GM23338 (cell line): ENCODE measurements at regions not wholly inside any gene's neighbourhood (a gene's known extent, or its start where the extent isn't known, plus 50 kb on each side); places are given as distances from the start of the nearest gene placed in this dataset.

Experiments
- ATAC-seq: fragments of 200-7000 bp; cut with Tn5 transposase; 3 replicates; pipeline ENCODE4 v1.9.1; 2020
- DNase-seq: peaks from one replicate; pipeline ENCODE4 v3.0.0-alpha.2; 2015; ENCODE audit warnings: low spot score
- H2AFZ ChIP-seq: fragments of 200-600 bp; sonication (generic); 2 replicates; pipeline ENCODE4 v1.8.0; 2016; ENCODE audit warnings: antibody characterized with exemption, mild to moderate bottlenecking, moderate library complexity
- H3F3A ChIP-seq: fragments of 200-600 bp; sonication (generic); replicated peaks from 2 replicates; pipeline ENCODE4 v1.8.0; 2017; ENCODE audit warnings: antibody characterized with exemption, mixed run types, low read depth
- H3K27ac ChIP-seq: fragments of 200-600 bp; sonication (generic); 2 replicates; pipeline ENCODE4 v1.6.1; 2016; ENCODE audit warnings: low read depth
- H3K27me3 ChIP-seq: fragments of 200-600 bp; sonication (generic); 2 replicates; pipeline ENCODE4 v1.8.0; 2016; ENCODE audit warnings: mild to moderate bottlenecking, mixed run types, moderate library complexity; ENCODE audit not compliant: insufficient read depth
- H3K36me3 ChIP-seq: fragments of 200-600 bp; sonication (generic); 2 replicates; pipeline ENCODE4 v1.8.0; 2016; ENCODE audit warnings: mild to moderate bottlenecking; ENCODE audit not compliant: insufficient read depth
- H3K4me1 ChIP-seq: fragments of 200-600 bp; sonication (generic); 2 replicates; pipeline ENCODE4 v1.8.0; 2016; ENCODE audit warnings: mild to moderate bottlenecking, moderate library complexity; ENCODE audit not compliant: insufficient read depth
- H3K4me2 ChIP-seq: fragments of 200-600 bp; sonication (generic); 2 replicates; pipeline ENCODE4 v1.7.1; 2017; ENCODE audit warnings: mixed run types
- H3K4me3 ChIP-seq: fragments of 200-600 bp; sonication (generic); 2 replicates; pipeline ENCODE4 v1.6.1; 2016; ENCODE audit warnings: mixed run types
- H3K79me2 ChIP-seq: fragments of 200-600 bp; sonication (generic); replicated peaks from 2 replicates; pipeline ENCODE4 v1.8.0; 2017; ENCODE audit warnings: mild to moderate bottlenecking; ENCODE audit not compliant: insufficient read depth
- H3K9me2 ChIP-seq: fragments of 200-600 bp; sonication (generic); 2 replicates; pipeline ENCODE4 v1.8.0; 2017; ENCODE audit not compliant: insufficient read depth
- H4K20me1 ChIP-seq: fragments of 200-600 bp; sonication (generic); replicated peaks from 2 replicates; pipeline ENCODE4 v1.8.0; 2017; ENCODE audit warnings: mild to moderate bottlenecking; ENCODE audit not compliant: insufficient read depth
- H3K27ac Mint-ChIP-seq: 2 replicates; pipeline ENCODE4 v1.8.0; 2020; ENCODE audit warnings: inconsistent platforms, mild to moderate bottlenecking, moderate library complexity, mixed read lengths
- H3K27me3 Mint-ChIP-seq: 3 replicates; pipeline ENCODE4 v1.8.0; 2022; ENCODE audit warnings: low read depth, mild to moderate bottlenecking, moderate library complexity, mixed read lengths, inconsistent platforms; ENCODE audit not compliant: insufficient read depth, poor library complexity
- H3K36me3 Mint-ChIP-seq: 3 replicates; pipeline ENCODE4 v1.8.0; 2021; ENCODE audit warnings: low read depth, mild to moderate bottlenecking, inconsistent platforms, moderate library complexity, mixed read lengths
- H3K4me1 Mint-ChIP-seq: 3 replicates; pipeline ENCODE4 v1.8.0; 2020; ENCODE audit warnings: mild to moderate bottlenecking, inconsistent platforms, mixed read lengths
- H3K4me3 Mint-ChIP-seq: 3 replicates; pipeline ENCODE4 v1.8.0; 2021; ENCODE audit warnings: moderate library complexity, mild to moderate bottlenecking, inconsistent platforms, mixed read lengths
- H3K9me3 Mint-ChIP-seq: 3 replicates; pipeline ENCODE4 v1.8.0; 2020; ENCODE audit warnings: moderate library complexity, mild to moderate bottlenecking, inconsistent platforms, mixed read lengths
- CREB1 ChIP-seq: fragments of 250-450 bp; sonication (Bioruptor Pico); IDR thresholded peaks from 2 replicates; pipeline ENCODE4 v1.5.0; 2020; ENCODE audit warnings: low read depth, mild to moderate bottlenecking, moderate library complexity
- ETS1 ChIP-seq: IDR thresholded peaks from 2 replicates; pipeline ENCODE4 v1.6.1; 2016; ENCODE audit warnings: antibody characterized with exemption
- EZH2 ChIP-seq: fragments of 200-600 bp; sonication (generic); IDR thresholded peaks from one replicate; pipeline ENCODE4 v1.8.0; 2017; ENCODE audit warnings: antibody characterized with exemption, mild to moderate bottlenecking, low read depth; ENCODE audit not compliant: unreplicated experiment
- EZH2phosphoT487 ChIP-seq: fragments of 200-600 bp; sonication (generic); IDR thresholded peaks from one replicate; pipeline ENCODE4 v1.8.1; 2018; ENCODE audit warnings: antibody characterized with exemption; ENCODE audit not compliant: unreplicated experiment
- JUNB ChIP-seq: IDR thresholded peaks from one replicate; pipeline ENCODE4 v1.6.1; 2016; ENCODE audit warnings: antibody characterized with exemption; ENCODE audit not compliant: unreplicated experiment
- NANOG ChIP-seq: IDR thresholded peaks from 2 replicates; pipeline ENCODE4 v1.6.1; 2016; ENCODE audit warnings: antibody characterized with exemption, borderline replicate concordance
- POLR2AphosphoS5 ChIP-seq: IDR thresholded peaks from 2 replicates; pipeline ENCODE4 v1.6.1; 2016; ENCODE audit warnings: antibody characterized with exemption, low read depth
- REST ChIP-seq: IDR thresholded peaks from one replicate; pipeline ENCODE4 v1.6.1; 2018; ENCODE audit warnings: antibody characterized with exemption; ENCODE audit not compliant: unreplicated experiment
- STAT1 ChIP-seq: IDR thresholded peaks from one replicate; pipeline ENCODE4 v1.6.1; 2016; ENCODE audit warnings: antibody characterized with exemption; ENCODE audit not compliant: unreplicated experiment
- ZNF114 ChIP-seq: fragments of 250-450 bp; sonication (Bioruptor Pico); IDR thresholded peaks from 2 replicates; pipeline ENCODE4 v1.5.0; 2020; ENCODE audit warnings: mild to moderate bottlenecking, moderate library complexity
- ZNF331 ChIP-seq: fragments of 250-450 bp; sonication (Bioruptor Pico); IDR thresholded peaks from 2 replicates; pipeline ENCODE4 v1.5.0; 2020; ENCODE audit warnings: low read depth, mild to moderate bottlenecking, moderate library complexity
- ZNF462 ChIP-seq: fragments of 250-450 bp; sonication (Bioruptor Pico); IDR thresholded peaks from 2 replicates; pipeline ENCODE4 v1.5.0; 2020; ENCODE audit warnings: mild to moderate bottlenecking, moderate library complexity
- TF ChIP-seq, protein P1 (sequence below), 2 experiments: fragments of 200-600 bp in 1 of 2; sonication (generic) in 1 of 2; conservative IDR thresholded peaks; 2 replicates each; pipeline versions ENCODE4 v1.5.1 to v1.6.1; 2016 to 2017; ENCODE audit warnings: antibody characterized with exemption in 2 of 2, low read depth in 2 of 2, mild to moderate bottlenecking in 2 of 2, moderate library complexity in 1 of 2

DNA sequence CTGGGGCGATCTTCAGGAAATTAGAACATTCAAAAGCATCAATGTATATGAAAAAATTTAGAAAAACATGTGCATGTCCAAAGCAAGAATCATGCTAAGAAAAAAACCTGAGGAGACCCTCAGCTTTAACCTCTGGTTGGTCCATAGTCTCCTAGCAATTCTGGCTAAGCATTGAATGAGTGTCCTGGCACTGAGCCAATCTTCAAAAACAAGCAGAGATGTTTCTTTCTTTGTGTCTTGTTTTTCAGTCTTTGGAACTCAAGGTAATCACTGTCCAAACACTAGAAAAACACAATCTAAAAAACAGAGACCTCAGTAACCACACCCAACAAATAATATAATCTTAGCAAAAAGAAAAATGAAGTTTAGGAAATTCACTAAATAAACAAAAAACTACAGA is 205.4 kb upstream of the CARD18 start:
- no peak overlapping the region for H3K27ac Mint-ChIP-seq
- Histone ChIP-seq H4K20me1 (no peaks in the 10 kb centered on the region), H3F3A (no peaks in the 10 kb centered on the region), H3K4me3 (no peak overlapping the region), H3K36me3 (peaks cover 6% of the 10 kb centered on the region; the same call in 1 of the 2 replicates), H3K4me2 (no peak overlapping the region), H3K27me3 (no peaks in the 10 kb centered on the region), H2AFZ (no peak overlapping the region), H3K79me2 (no peaks in the 10 kb centered on the region), H3K4me1 (no peaks in the 10 kb centered on the region), H3K27ac (no peak overlapping the region), H3K9me2 (peaks cover 5% of the 10 kb centered on the region)
- no peaks in the 10 kb centered on the region for H3K4me1 Mint-ChIP-seq
- peaks cover 10% of the 10 kb centered on the region; the same call in 2 of the 3 replicates for H3K36me3 Mint-ChIP-seq
- H3K4me3 Mint-ChIP-seq: no peak overlapping the region
- ATAC-seq (no peak), DNase-seq (no peak)
- peaks cover 3% of the 10 kb centered on the region for H3K27me3 Mint-ChIP-seq
- H3K9me3 Mint-ChIP-seq: peaks cover 9% of the 10 kb centered on the region
- TF ChIP-seq JUNB (no peak), EZH2phosphoT487 (no peak), ETS1 (no peak), NANOG (no peak), ZNF114 (CRISPR knock-in tag) (no peak), ZNF331 (CRISPR knock-in tag) (no peak), REST (no peak), POLR2AphosphoS5 (no peak), ZNF462 (no peak), CREB1 (CRISPR knock-in tag) (no peak), EZH2 (no peak), STAT1 (no peak)
- TF ChIP-seq, protein P1, sequence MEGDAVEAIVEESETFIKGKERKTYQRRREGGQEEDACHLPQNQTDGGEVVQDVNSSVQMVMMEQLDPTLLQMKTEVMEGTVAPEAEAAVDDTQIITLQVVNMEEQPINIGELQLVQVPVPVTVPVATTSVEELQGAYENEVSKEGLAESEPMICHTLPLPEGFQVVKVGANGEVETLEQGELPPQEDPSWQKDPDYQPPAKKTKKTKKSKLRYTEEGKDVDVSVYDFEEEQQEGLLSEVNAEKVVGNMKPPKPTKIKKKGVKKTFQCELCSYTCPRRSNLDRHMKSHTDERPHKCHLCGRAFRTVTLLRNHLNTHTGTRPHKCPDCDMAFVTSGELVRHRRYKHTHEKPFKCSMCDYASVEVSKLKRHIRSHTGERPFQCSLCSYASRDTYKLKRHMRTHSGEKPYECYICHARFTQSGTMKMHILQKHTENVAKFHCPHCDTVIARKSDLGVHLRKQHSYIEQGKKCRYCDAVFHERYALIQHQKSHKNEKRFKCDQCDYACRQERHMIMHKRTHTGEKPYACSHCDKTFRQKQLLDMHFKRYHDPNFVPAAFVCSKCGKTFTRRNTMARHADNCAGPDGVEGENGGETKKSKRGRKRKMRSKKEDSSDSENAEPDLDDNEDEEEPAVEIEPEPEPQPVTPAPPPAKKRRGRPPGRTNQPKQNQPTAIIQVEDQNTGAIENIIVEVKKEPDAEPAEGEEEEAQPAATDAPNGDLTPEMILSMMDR (conservative IDR thresholded peaks at IDR 0.05; ENCODE audit: low read depth in 2 of 2): no peak
